Stomach smooth muscle (tissue), 2 donors: ENCODE measurements at regions not wholly inside any gene's neighbourhood (a gene's known extent, or its start where the extent isn't known, plus 50 kb on each side); places are given as distances from the start of the nearest gene placed in this dataset.

Experiments used
- H3K27ac ChIP-seq: one replicate; pipeline ENCODE4 v1.7.0; 2013; ENCODE audit warnings: mild to moderate bottlenecking, low read length, inconsistent platforms
- H3K27me3 ChIP-seq, 2 donors: one replicate each; pipeline ENCODE4 v1.7.0; 2013; ENCODE audit warnings: low read length in 2 of 2; ENCODE audit not compliant: insufficient read depth in 2 of 2, control insufficient read depth in 1 of 2
- H3K36me3 ChIP-seq, 2 donors: one replicate each; pipeline ENCODE4 v1.7.0; 2013; ENCODE audit warnings: low read length in 2 of 2; ENCODE audit not compliant: control insufficient read depth in 2 of 2, insufficient read depth in 2 of 2
- H3K4me1 ChIP-seq: one replicate; pipeline ENCODE4 v1.7.0; 2013; ENCODE audit warnings: low read length; ENCODE audit not compliant: control insufficient read depth, insufficient read depth
- H3K4me3 ChIP-seq, 2 donors: one replicate each; pipeline ENCODE4 v1.7.0; 2013; ENCODE audit warnings: low read length in 2 of 2
- H3K9ac ChIP-seq, 2 donors: one replicate each; pipeline ENCODE4 v1.7.0; 2013; ENCODE audit warnings: low read length in 2 of 2, mild to moderate bottlenecking in 1 of 2
- H3K9me3 ChIP-seq, 2 donors: one replicate each; pipeline ENCODE4 v1.7.0; 2013; ENCODE audit warnings: low read length in 2 of 2; ENCODE audit not compliant: control insufficient read depth in 2 of 2
- donor health status: healthy.
- donor health status: Pancreatic carcinoma.

DNA sequence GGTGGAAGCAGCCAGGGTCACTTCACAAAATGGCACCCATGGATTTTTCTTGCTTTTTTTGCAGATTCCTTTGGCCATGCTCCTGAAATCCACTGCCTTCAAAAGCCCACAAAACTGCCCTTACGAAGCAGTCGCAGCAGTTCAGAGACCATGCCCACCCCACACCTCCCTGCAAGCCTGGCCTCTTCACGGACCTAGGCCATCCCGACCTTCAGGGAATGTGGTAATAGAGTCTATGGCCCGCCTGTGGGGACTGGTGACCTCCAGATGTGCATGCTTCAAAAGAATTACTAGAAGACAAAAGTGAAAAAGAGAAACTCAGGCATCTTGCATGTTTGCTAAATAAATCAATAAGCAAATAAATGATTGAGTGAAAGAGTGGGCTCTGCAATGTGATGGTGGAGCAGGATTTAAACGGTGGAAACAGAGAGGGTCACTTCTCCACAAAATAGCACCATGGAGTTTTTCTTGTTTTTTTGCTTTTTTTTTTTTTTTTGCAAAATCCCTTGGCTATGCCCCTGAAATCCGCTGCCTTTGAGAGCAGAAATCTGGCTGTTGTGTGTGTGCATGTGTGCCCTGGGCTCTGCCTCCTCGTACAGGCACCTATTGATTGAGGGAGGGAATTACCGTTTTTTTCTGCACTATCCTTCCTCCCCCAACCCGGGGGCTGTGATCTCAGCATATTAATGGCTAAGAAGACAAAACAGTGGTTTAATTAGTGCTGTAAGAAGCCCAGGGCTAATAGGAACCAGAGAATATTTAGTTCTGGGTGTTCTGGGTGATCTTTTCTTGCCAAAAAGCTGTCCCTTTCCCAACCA, 107.4 kb downstream of the PXDC1 start:
- no peak overlapping the region for H3K4me3 ChIP-seq
- H3K9me3 ChIP-seq, result peaks cover 0 to 4% of the 10 kb centered on the region in 2 donors
- H3K27ac ChIP-seq, result no peak overlapping the region
- no peaks in the 10 kb centered on the region for H3K4me1 ChIP-seq
- H3K9ac ChIP-seq, result no peak overlapping the region
- no peaks in the 10 kb centered on the region for H3K36me3 ChIP-seq
- H3K27me3 ChIP-seq, result no peaks in the 10 kb centered on the region

DNA sequence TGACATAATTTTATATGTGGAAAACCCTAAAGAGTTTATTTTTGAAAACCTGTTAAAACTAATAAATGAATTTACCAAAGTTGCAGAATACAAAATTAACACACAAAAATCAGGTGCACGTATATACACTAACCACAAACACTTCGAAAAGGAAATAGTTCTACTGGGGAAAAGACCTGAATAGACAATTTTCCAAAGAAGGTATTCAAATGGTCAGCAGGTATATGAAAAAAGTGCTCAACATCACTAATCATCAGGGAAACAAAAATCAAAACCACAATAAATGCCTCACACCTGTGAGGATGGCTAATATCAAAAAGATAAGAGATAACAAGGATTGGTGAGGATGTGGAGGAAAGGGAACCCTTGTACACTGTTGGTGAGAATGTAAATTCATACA, 110.6 kb downstream of the PXDC1 start:
- no peak overlapping the region for H3K27ac ChIP-seq
- peaks cover 0 to 4% of the 10 kb centered on the region in 2 donors for H3K9me3 ChIP-seq
- no peak overlapping the region for H3K4me3 ChIP-seq
- no peaks in the 10 kb centered on the region for H3K36me3 ChIP-seq
- no peaks in the 10 kb centered on the region for H3K27me3 ChIP-seq
- no peaks in the 10 kb centered on the region for H3K4me1 ChIP-seq
- H3K9ac ChIP-seq, result no peak overlapping the region

DNA sequence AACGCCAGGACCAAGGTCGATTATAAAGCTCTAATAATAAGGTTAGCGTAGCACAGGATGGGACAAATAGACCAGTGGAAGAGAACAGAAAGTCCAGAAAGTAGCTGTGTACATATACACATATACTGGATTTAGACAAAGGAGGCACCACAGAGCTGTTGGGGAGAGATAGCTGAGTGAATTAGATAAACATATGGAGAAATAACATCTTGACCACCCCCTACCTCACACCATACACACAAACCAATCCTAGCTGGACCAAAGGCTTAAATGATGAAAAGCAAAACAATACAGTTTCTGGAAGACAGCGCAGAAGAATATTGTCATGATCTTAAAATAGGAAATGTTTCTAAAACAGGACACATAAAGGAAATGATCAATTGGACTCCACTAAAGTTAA, 112.9 kb downstream of the PXDC1 start:
- H3K9me3 ChIP-seq, result peaks cover 0 to 4% of the 10 kb centered on the region in 2 donors
- H3K4me1 ChIP-seq, result no peaks in the 10 kb centered on the region
- H3K9ac ChIP-seq, result no peak overlapping the region
- no peaks in the 10 kb centered on the region for H3K27me3 ChIP-seq
- no peaks in the 10 kb centered on the region for H3K36me3 ChIP-seq
- H3K27ac ChIP-seq, result no peak overlapping the region
- no peak overlapping the region for H3K4me3 ChIP-seq

DNA sequence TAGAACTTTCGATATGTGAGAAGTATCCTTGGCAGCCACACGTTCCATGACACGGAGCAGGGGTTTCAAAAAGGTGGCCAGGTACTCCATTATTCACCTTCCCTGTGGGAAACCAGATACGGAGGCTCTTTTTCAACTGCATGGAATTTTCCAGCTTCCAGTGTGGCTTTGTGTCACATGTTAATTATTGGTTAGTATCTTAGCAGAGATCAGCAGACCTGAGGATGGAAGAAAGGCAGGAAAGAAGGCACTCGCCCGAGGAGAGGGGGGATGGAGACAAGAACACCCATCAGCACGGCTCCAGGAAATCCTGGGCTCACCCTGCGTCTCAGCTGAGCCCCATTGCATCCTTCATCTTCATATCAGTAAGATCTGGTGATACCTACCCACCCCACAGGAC, 115.5 kb downstream of the PXDC1 start:
- Histone ChIP-seq H3K36me3 (no peaks in the 10 kb centered on the region), H3K9me3 (peaks cover 0 to 4% of the 10 kb centered on the region in 2 donors), H3K27ac (no peak overlapping the region), H3K4me3 (no peak overlapping the region), H3K27me3 (no peaks in the 10 kb centered on the region), H3K9ac (no peak overlapping the region), H3K4me1 (no peaks in the 10 kb centered on the region)

DNA sequence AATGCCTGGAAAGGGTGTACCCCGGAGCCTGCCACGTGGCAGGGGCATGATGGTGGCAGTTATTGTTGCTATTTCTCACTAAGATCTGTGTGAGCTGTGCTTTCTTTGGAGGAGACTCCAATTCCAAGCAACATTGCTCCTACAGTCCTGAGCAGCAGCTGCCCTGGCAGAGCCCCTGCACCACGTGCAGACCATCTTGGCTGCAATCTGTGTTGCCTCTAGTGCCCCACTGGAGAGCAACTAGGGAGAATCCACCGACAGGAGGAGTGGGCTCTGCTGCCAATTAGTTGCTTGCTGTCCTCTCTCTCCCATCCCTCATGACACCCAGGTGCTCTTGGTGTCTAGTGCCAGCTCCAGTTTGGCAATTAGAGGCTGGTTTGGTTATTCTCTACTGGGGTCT, 116.0 kb downstream of the PXDC1 start:
- H3K9ac ChIP-seq, result no peak overlapping the region
- no peaks in the 10 kb centered on the region for H3K4me1 ChIP-seq
- H3K9me3 ChIP-seq, result peaks cover 0 to 4% of the 10 kb centered on the region in 2 donors
- H3K4me3 ChIP-seq, result no peak overlapping the region
- no peaks in the 10 kb centered on the region for H3K36me3 ChIP-seq
- H3K27ac ChIP-seq, result no peak overlapping the region
- no peaks in the 10 kb centered on the region for H3K27me3 ChIP-seq

DNA sequence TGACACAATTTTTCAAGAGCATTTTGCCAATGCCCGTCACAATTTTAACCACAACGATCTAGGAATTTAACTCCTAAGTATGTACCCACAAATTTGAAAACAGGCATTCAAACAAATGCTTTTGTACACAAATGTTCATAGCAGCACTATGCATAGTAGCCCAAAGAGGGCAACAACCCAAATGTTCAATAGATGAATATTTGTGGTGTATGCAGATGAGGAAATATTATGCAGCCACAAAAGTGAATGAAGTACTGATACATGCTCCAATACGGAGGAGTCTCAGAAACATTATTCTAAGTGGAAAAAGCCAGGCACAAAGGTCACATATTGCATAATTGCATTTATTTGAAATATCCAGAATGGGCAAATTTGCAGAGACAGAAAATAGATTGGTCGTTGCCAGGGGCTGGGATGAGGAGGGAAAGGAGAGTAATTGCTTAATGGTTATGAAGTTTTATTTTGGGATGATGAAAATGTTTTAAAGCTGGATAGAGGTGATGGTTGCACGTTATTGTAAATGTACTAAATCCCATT, 117.2 kb downstream of the PXDC1 start:
- Histone ChIP-seq H3K9me3 (peaks cover 0 to 4% of the 10 kb centered on the region in 2 donors), H3K4me3 (no peak overlapping the region), H3K27me3 (no peaks in the 10 kb centered on the region), H3K36me3 (no peaks in the 10 kb centered on the region), H3K4me1 (no peaks in the 10 kb centered on the region), H3K27ac (no peak overlapping the region), H3K9ac (no peak overlapping the region)

DNA sequence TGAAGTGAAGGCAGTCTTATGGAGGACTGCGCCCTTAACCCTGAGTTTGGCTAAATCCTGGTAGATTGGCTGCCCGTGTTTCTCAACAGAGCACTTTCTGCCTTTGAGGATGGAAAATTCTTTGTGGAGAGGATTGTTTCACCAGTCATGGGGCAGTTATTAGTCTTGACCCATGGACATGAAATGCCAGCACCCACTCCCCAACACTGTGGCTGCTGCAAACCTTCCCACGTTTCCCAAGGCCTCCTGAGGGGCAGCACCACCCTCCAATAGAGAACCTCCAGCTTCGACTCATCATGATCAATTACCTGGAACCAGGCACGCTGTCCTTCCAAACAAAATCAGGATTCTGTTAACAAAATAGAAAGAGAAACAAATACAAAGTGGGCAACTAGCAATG, 117.8 kb downstream of the PXDC1 start:
- no peak overlapping the region for H3K9ac ChIP-seq
- no peaks in the 10 kb centered on the region for H3K4me1 ChIP-seq
- H3K36me3 ChIP-seq, result no peaks in the 10 kb centered on the region
- H3K4me3 ChIP-seq, result no peak overlapping the region
- no peak overlapping the region for H3K27ac ChIP-seq
- H3K27me3 ChIP-seq, result no peaks in the 10 kb centered on the region
- H3K9me3 ChIP-seq, result peaks cover 0 to 3% of the 10 kb centered on the region in 2 donors

DNA sequence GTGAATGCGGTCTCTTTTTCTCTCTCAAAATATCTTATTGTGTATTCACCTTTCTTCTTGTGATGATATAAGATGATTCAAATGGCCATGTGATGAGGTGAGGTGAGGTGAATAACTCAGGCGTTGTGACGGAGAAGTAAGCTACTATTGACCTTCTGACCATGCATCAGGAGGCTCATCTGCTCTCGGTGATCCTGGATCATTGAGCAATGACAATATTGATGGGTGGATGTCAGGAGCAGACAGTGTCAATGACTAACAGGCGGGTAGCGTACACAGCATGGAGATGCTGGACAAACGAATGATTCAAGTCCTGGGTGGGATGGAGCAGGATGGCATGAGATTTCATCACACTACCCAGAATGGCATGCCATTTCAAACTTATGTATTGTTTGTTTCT, 119.6 kb downstream of the PXDC1 start:
- H3K4me3 ChIP-seq, result no peak overlapping the region
- H3K36me3 ChIP-seq, result no peaks in the 10 kb centered on the region
- H3K9ac ChIP-seq, result no peak overlapping the region
- no peaks in the 10 kb centered on the region for H3K9me3 ChIP-seq
- no peak overlapping the region for H3K27ac ChIP-seq
- peaks cover 0 to 3% of the 10 kb centered on the region in 2 donors for H3K27me3 ChIP-seq
- H3K4me1 ChIP-seq, result peaks cover 2% of the 10 kb centered on the region

DNA sequence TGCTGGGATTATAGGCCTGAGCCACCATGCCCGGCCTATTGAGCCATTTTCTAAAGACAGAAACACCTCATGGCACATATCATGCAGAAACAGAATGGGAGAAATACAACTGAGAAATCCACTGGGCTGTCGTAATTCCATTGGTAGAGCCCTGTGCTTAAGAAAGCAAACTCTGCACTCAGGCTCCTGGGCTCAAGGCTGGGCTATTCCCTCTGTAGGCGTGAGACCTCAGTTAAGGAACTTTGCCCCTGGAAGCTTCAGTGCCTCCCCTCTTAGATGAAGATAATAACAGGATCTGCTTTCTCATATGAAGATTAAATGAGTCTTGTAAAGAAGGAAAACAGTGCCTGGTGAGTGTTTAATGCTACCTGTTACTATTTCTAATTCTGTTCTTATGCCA, 120.3 kb downstream of the PXDC1 start:
- H3K36me3 ChIP-seq, result no peaks in the 10 kb centered on the region
- no peak overlapping the region for H3K9ac ChIP-seq
- no peak overlapping the region for H3K27ac ChIP-seq
- H3K4me3 ChIP-seq, result no peak overlapping the region
- peaks cover 0 to 5% of the 10 kb centered on the region in 2 donors for H3K27me3 ChIP-seq
- peaks cover 2% of the 10 kb centered on the region for H3K4me1 ChIP-seq
- no peaks in the 10 kb centered on the region for H3K9me3 ChIP-seq

DNA sequence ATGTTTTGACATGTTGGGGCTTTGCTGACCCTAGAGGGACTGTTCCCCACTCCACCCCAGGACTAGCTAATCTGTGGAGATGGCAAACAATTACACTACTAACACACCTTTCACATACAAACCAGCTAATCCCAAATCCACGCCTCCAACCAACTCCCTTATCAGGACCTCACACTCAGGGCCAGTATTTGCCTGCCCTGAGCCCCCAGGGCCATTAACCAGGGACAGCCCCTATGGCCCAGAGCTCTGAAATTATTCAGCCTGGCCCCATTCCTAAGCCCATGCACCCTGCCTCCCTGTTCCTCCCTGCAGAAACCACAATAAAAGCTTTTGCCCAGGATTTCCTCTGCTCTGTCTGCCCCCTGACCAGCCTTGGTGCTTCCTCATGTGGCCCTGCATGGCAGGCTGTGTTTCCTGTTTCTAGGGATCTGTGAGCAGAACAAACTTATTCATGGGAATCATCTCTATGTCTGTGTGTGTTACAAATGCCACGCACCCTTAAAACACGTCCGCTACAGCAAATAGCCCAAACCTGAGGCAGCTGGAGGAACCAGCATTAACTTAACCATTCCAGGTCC, 121.2 kb downstream of the PXDC1 start:
- Histone ChIP-seq H3K27ac (no peak overlapping the region), H3K27me3 (peaks cover 0 to 7% of the 10 kb centered on the region in 2 donors), H3K9ac (no peak overlapping the region)

More for the DNA sequence above, 121.2 kb downstream of the PXDC1 start:
- Histone ChIP-seq H3K36me3 (no peaks in the 10 kb centered on the region), H3K4me3 (no peak overlapping the region), H3K4me1 (peaks cover 2% of the 10 kb centered on the region), H3K9me3 (no peaks in the 10 kb centered on the region)
